Tibial nerve (tissue), 4 donors: ENCODE measurements at regions not wholly inside any gene's neighbourhood (a gene's known extent, or its start where the extent isn't known, plus 50 kb on each side); places are given as distances from the start of the nearest gene placed in this dataset.

Source experiments
- CTCF ChIP-seq, 5 experiments: fragments of 200-600 bp in 3 of 5; fragments of 450-650 bp in 2 of 5; sonication (generic) in 3 of 5; IDR thresholded peaks; one replicate each; pipeline ENCODE4 v1.5.1; 2016 to 2019; ENCODE audit warnings: antibody characterized with exemption in 5 of 5, mild to moderate bottlenecking in 3 of 5, moderate library complexity in 2 of 5
- EP300 ChIP-seq, 2 donors: sonication (generic); formaldehyde crosslinking; IDR thresholded peaks; one replicate each; pipeline ENCODE4 v1.6.1; 2017; ENCODE audit warnings: antibody characterized with exemption in 2 of 2, mild to moderate bottlenecking in 1 of 2

- no peak for TF ChIP-seq EP300 (IDR thresholded peaks at IDR 0.05)
- no peak for TF ChIP-seq CTCF (IDR thresholded peaks at IDR 0.05)
These were observed 78.4 kb upstream of the IKZF1 start for GRCh38 chr7:50226145-50226544.
